ENCODE measurements at regions not wholly inside any gene's neighbourhood (a gene's known extent, or its start where the extent isn't known, plus 50 kb on each side); places are given as distances from the start of the nearest gene placed in this dataset.
A peak's percentile ranks its signal among the peaks of the same experiment; 100 is the strongest.

- no peaks in the 10 kb centered on the region for H3K36me3 ChIP-seq (ENCODE audit: control insufficient read depth in 1 of 2, insufficient read depth in 2 of 2, low read length in 2 of 2)
- H3K4me3 ChIP-seq (ENCODE audit: low read depth in 1 of 2, low read length in 2 of 2): no peak overlapping the region
- H3K27ac ChIP-seq (ENCODE audit: low read length): peak overlapping the region; percentile 56
- H3K27me3 ChIP-seq (ENCODE audit: low read depth, low read length): no peaks in the 10 kb centered on the region
- peaks cover 0 to 3% of the 10 kb centered on the region in 2 donors for H3K9me3 ChIP-seq (ENCODE audit: control insufficient read depth in 1 of 2, low read length in 2 of 2)
- H3K4me1 ChIP-seq (ENCODE audit: control insufficient read depth in 1 of 2, insufficient read depth in 2 of 2, low read length in 2 of 2): no peaks in the 10 kb centered on the region
Measured at GRCh38 chr7:115230882-115231571, 309.1 kb downstream of the MDFIC start.

- Histone ChIP-seq H3K36me3 (ENCODE audit: control insufficient read depth in 1 of 2, insufficient read depth in 2 of 2, low read length in 2 of 2) (no peaks in the 10 kb centered on the region), H3K4me3 (ENCODE audit: low read depth in 1 of 2, low read length in 2 of 2) (no peak overlapping the region), H3K27me3 (ENCODE audit: low read depth, low read length) (no peaks in the 10 kb centered on the region), H3K9me3 (ENCODE audit: control insufficient read depth in 1 of 2, low read length in 2 of 2) (no peaks in the 10 kb centered on the region), H3K27ac (ENCODE audit: low read length) (no peak overlapping the region), H3K4me1 (ENCODE audit: control insufficient read depth in 1 of 2, insufficient read depth in 2 of 2, low read length in 2 of 2) (no peaks in the 10 kb centered on the region)
Measured at GRCh38 chr7:115229401-115230105, 307.7 kb downstream of the MDFIC start.

- Histone ChIP-seq H3K27ac (ENCODE audit: low read length) (no peak overlapping the region), H3K36me3 (ENCODE audit: control insufficient read depth in 1 of 2, insufficient read depth in 2 of 2, low read length in 2 of 2) (no peaks in the 10 kb centered on the region), H3K27me3 (ENCODE audit: low read depth, low read length) (no peaks in the 10 kb centered on the region), H3K9me3 (ENCODE audit: control insufficient read depth in 1 of 2, low read length in 2 of 2) (no peaks in the 10 kb centered on the region), H3K4me3 (ENCODE audit: low read depth in 1 of 2, low read length in 2 of 2) (no peak overlapping the region), H3K4me1 (ENCODE audit: control insufficient read depth in 1 of 2, insufficient read depth in 2 of 2, low read length in 2 of 2) (no peaks in the 10 kb centered on the region)
Measured at GRCh38 chr7:115227473-115228235, 305.8 kb downstream of the MDFIC start.

- H3K27ac ChIP-seq (ENCODE audit: low read length): no peak overlapping the region
- H3K27me3 ChIP-seq (ENCODE audit: low read depth, low read length): no peaks in the 10 kb centered on the region
- no peaks in the 10 kb centered on the region for H3K9me3 ChIP-seq (ENCODE audit: control insufficient read depth in 1 of 2, low read length in 2 of 2)
- H3K4me1 ChIP-seq (ENCODE audit: control insufficient read depth in 1 of 2, insufficient read depth in 2 of 2, low read length in 2 of 2): no peaks in the 10 kb centered on the region
- H3K4me3 ChIP-seq (ENCODE audit: low read depth in 1 of 2, low read length in 2 of 2): no peak overlapping the region
- no peaks in the 10 kb centered on the region for H3K36me3 ChIP-seq (ENCODE audit: control insufficient read depth in 1 of 2, insufficient read depth in 2 of 2, low read length in 2 of 2)
Measured at GRCh38 chr7:115226410-115226809, 304.5 kb downstream of the MDFIC start.

GRCh38 chr7:115224922-115225321 lies 303.0 kb downstream of the MDFIC start:
- Histone ChIP-seq H3K9me3 (ENCODE audit: control insufficient read depth in 1 of 2, low read length in 2 of 2) (no peaks in the 10 kb centered on the region), H3K27ac (ENCODE audit: low read length) (no peak overlapping the region), H3K4me3 (ENCODE audit: low read depth in 1 of 2, low read length in 2 of 2) (no peak overlapping the region), H3K4me1 (ENCODE audit: control insufficient read depth in 1 of 2, insufficient read depth in 2 of 2, low read length in 2 of 2) (no peaks in the 10 kb centered on the region), H3K27me3 (ENCODE audit: low read depth, low read length) (no peaks in the 10 kb centered on the region), H3K36me3 (ENCODE audit: control insufficient read depth in 1 of 2, insufficient read depth in 2 of 2, low read length in 2 of 2) (no peaks in the 10 kb centered on the region)

- H3K4me3 ChIP-seq (ENCODE audit: low read depth in 1 of 2, low read length in 2 of 2): no peak overlapping the region
- H3K27ac ChIP-seq (ENCODE audit: low read length): no peak overlapping the region
- H3K9me3 ChIP-seq (ENCODE audit: control insufficient read depth in 1 of 2, low read length in 2 of 2): no peaks in the 10 kb centered on the region
- no peaks in the 10 kb centered on the region for H3K27me3 ChIP-seq (ENCODE audit: low read depth, low read length)
- no peaks in the 10 kb centered on the region for H3K4me1 ChIP-seq (ENCODE audit: control insufficient read depth in 1 of 2, insufficient read depth in 2 of 2, low read length in 2 of 2)
- no peaks in the 10 kb centered on the region for H3K36me3 ChIP-seq (ENCODE audit: control insufficient read depth in 1 of 2, insufficient read depth in 2 of 2, low read length in 2 of 2)
Measured at GRCh38 chr7:115223959-115224358, 302.1 kb downstream of the MDFIC start.

- Histone ChIP-seq H3K27me3 (ENCODE audit: low read depth, low read length) (no peaks in the 10 kb centered on the region), H3K9me3 (ENCODE audit: control insufficient read depth in 1 of 2, low read length in 2 of 2) (no peaks in the 10 kb centered on the region), H3K36me3 (ENCODE audit: control insufficient read depth in 1 of 2, insufficient read depth in 2 of 2, low read length in 2 of 2) (no peaks in the 10 kb centered on the region), H3K4me1 (ENCODE audit: control insufficient read depth in 1 of 2, insufficient read depth in 2 of 2, low read length in 2 of 2) (no peaks in the 10 kb centered on the region), H3K4me3 (ENCODE audit: low read depth in 1 of 2, low read length in 2 of 2) (no peak overlapping the region), H3K27ac (ENCODE audit: low read length) (no peak overlapping the region)
Measured at GRCh38 chr7:115221456-115221855, 299.6 kb downstream of the MDFIC start.

GRCh38 chr7:115218076-115218475 lies 296.2 kb downstream of the MDFIC start:
- no peak overlapping the region for H3K4me3 ChIP-seq (ENCODE audit: low read depth in 1 of 2, low read length in 2 of 2)
- H3K4me1 ChIP-seq (ENCODE audit: control insufficient read depth in 1 of 2, insufficient read depth in 2 of 2, low read length in 2 of 2): no peaks in the 10 kb centered on the region
- H3K27ac ChIP-seq (ENCODE audit: low read length): no peak overlapping the region
- H3K27me3 ChIP-seq (ENCODE audit: low read depth, low read length): no peaks in the 10 kb centered on the region
- no peaks in the 10 kb centered on the region for H3K36me3 ChIP-seq (ENCODE audit: control insufficient read depth in 1 of 2, insufficient read depth in 2 of 2, low read length in 2 of 2)
- no peaks in the 10 kb centered on the region for H3K9me3 ChIP-seq (ENCODE audit: control insufficient read depth in 1 of 2, low read length in 2 of 2)

- Histone ChIP-seq H3K27ac (ENCODE audit: low read length) (no peak overlapping the region), H3K36me3 (ENCODE audit: control insufficient read depth in 1 of 2, insufficient read depth in 2 of 2, low read length in 2 of 2) (no peaks in the 10 kb centered on the region), H3K4me3 (ENCODE audit: low read depth in 1 of 2, low read length in 2 of 2) (no peak overlapping the region), H3K9me3 (ENCODE audit: control insufficient read depth in 1 of 2, low read length in 2 of 2) (no peaks in the 10 kb centered on the region), H3K4me1 (ENCODE audit: control insufficient read depth in 1 of 2, insufficient read depth in 2 of 2, low read length in 2 of 2) (no peaks in the 10 kb centered on the region), H3K27me3 (ENCODE audit: low read depth, low read length) (no peaks in the 10 kb centered on the region)
Measured at GRCh38 chr7:115217373-115217772, 295.5 kb downstream of the MDFIC start.

GRCh38 chr7:115216652-115217051 lies 294.8 kb downstream of the MDFIC start:
- no peak overlapping the region for H3K4me3 ChIP-seq (ENCODE audit: low read depth in 1 of 2, low read length in 2 of 2)
- H3K36me3 ChIP-seq (ENCODE audit: control insufficient read depth in 1 of 2, insufficient read depth in 2 of 2, low read length in 2 of 2): no peaks in the 10 kb centered on the region
- H3K4me1 ChIP-seq (ENCODE audit: control insufficient read depth in 1 of 2, insufficient read depth in 2 of 2, low read length in 2 of 2): no peaks in the 10 kb centered on the region
- H3K27ac ChIP-seq (ENCODE audit: low read length): no peak overlapping the region
- H3K27me3 ChIP-seq (ENCODE audit: low read depth, low read length): no peaks in the 10 kb centered on the region
- no peaks in the 10 kb centered on the region for H3K9me3 ChIP-seq (ENCODE audit: control insufficient read depth in 1 of 2, low read length in 2 of 2)

GRCh38 chr7:115211171-115211570 lies 289.3 kb downstream of the MDFIC start:
- no peak overlapping the region for H3K4me3 ChIP-seq (ENCODE audit: low read depth in 1 of 2, low read length in 2 of 2)
- peaks cover 0 to 8% of the 10 kb centered on the region in 2 donors for H3K9me3 ChIP-seq (ENCODE audit: control insufficient read depth in 1 of 2, low read length in 2 of 2)
- no peaks in the 10 kb centered on the region for H3K4me1 ChIP-seq (ENCODE audit: control insufficient read depth in 1 of 2, insufficient read depth in 2 of 2, low read length in 2 of 2)
- no peak overlapping the region for H3K27ac ChIP-seq (ENCODE audit: low read length)
- H3K27me3 ChIP-seq (ENCODE audit: low read depth, low read length): no peaks in the 10 kb centered on the region
- no peaks in the 10 kb centered on the region for H3K36me3 ChIP-seq (ENCODE audit: control insufficient read depth in 1 of 2, insufficient read depth in 2 of 2, low read length in 2 of 2)

All from muscle layer of duodenum (tissue), 2 donors.